22Rv1 (cell line): ENCODE measurements at regions not wholly inside any gene's neighbourhood (a gene's known extent, or its start where the extent isn't known, plus 50 kb on each side); places are given as distances from the start of the nearest gene placed in this dataset.

Source experiments
- ZFX ChIP-seq: fragments of 450-650 bp; IDR thresholded peaks from 2 replicates; pipeline ENCODE4 v1.6.1; 2017; ENCODE audit warnings: antibody characterized with exemption, borderline replicate concordance
- TF ChIP-seq, protein P1 (sequence below): fragments of 450-650 bp; IDR thresholded peaks from 2 replicates; pipeline ENCODE4 v1.5.1; 2017; ENCODE audit warnings: mild to moderate bottlenecking

DNA sequence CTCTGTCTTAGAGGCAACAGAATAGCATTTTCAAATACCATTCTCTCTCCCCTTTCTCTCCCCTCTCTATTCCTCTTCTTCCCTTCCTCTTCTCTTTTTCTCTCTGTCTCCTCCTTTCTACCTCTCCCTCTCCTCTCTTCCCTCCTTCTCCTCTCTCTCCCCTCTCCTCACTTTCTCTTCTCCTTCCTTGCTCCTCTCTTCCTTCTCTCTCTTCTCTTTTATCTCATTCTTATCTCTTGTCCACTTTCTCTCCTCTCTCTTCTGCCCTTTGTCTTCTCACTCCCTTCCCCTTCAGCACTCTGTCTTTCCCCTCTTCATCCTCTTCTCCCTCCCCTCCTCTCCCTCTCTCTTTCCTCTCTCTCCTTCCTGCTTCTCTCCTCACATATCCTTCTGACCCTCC lies 2265.8 kb upstream of the TENM3 start:
- TF ChIP-seq, protein P1, sequence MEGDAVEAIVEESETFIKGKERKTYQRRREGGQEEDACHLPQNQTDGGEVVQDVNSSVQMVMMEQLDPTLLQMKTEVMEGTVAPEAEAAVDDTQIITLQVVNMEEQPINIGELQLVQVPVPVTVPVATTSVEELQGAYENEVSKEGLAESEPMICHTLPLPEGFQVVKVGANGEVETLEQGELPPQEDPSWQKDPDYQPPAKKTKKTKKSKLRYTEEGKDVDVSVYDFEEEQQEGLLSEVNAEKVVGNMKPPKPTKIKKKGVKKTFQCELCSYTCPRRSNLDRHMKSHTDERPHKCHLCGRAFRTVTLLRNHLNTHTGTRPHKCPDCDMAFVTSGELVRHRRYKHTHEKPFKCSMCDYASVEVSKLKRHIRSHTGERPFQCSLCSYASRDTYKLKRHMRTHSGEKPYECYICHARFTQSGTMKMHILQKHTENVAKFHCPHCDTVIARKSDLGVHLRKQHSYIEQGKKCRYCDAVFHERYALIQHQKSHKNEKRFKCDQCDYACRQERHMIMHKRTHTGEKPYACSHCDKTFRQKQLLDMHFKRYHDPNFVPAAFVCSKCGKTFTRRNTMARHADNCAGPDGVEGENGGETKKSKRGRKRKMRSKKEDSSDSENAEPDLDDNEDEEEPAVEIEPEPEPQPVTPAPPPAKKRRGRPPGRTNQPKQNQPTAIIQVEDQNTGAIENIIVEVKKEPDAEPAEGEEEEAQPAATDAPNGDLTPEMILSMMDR: no peak
- no peak for TF ChIP-seq ZFX
